K562 (cell line): ENCODE measurements at regions not wholly inside any gene's neighbourhood (a gene's known extent, or its start where the extent isn't known, plus 50 kb on each side); places are given as distances from the start of the nearest gene placed in this dataset.

Experiments
- ZBTB43 ChIP-seq: sonication (generic); formaldehyde crosslinking; IDR thresholded peaks from 2 replicates; pipeline ENCODE4 v1.8.0; 2023; ENCODE audit warnings: mild to moderate bottlenecking, missing genetic modification reagents
- ZNF311 ChIP-seq: fragments of 250-450 bp; sonication (Bioruptor Pico); IDR thresholded peaks from 2 replicates; pipeline ENCODE4 v1.4.0; 2020; ENCODE audit warnings: mild to moderate bottlenecking, moderate library complexity
- ZNF407 ChIP-seq: fragments of 450-650 bp; IDR thresholded peaks from 2 replicates; pipeline ENCODE4 v1.6.1; 2016; ENCODE audit warnings: low read depth
- TF ChIP-seq, protein P1 (sequence below), 3 experiments: IDR thresholded peaks in 2 of 3; conservative IDR thresholded peaks in 1 of 3; 2 replicates each; pipeline ENCODE4 v1.5.1; 2011 to 2012; ENCODE audit warnings: low read length in 3 of 3, mild to moderate bottlenecking in 3 of 3, control low read depth in 2 of 3, improper control_type of control experiment in 1 of 3, inconsistent platforms in 1 of 3, low read depth in 1 of 3, mixed read lengths in 1 of 3, moderate library complexity in 1 of 3; ENCODE audit not compliant: insufficient read depth in 2 of 3

GRCh38 chr22:48827904-48828555 lies 999.6 kb downstream of the BRD1 start (continued):
- TF ChIP-seq, protein P1, sequence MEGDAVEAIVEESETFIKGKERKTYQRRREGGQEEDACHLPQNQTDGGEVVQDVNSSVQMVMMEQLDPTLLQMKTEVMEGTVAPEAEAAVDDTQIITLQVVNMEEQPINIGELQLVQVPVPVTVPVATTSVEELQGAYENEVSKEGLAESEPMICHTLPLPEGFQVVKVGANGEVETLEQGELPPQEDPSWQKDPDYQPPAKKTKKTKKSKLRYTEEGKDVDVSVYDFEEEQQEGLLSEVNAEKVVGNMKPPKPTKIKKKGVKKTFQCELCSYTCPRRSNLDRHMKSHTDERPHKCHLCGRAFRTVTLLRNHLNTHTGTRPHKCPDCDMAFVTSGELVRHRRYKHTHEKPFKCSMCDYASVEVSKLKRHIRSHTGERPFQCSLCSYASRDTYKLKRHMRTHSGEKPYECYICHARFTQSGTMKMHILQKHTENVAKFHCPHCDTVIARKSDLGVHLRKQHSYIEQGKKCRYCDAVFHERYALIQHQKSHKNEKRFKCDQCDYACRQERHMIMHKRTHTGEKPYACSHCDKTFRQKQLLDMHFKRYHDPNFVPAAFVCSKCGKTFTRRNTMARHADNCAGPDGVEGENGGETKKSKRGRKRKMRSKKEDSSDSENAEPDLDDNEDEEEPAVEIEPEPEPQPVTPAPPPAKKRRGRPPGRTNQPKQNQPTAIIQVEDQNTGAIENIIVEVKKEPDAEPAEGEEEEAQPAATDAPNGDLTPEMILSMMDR (IDR thresholded peaks at IDR 0.05 in 2 of 3, conservative IDR thresholded peaks at IDR 0.05 in 1 of 3; ENCODE audit: insufficient read depth in 2 of 3, low read depth in 1 of 3, low read length in 3 of 3): no peak
- TF ChIP-seq ZNF407 (no peak), ZNF311 (CRISPR knock-in tag) (no peak), ZBTB43 (CRISPR knock-in tag) (no peak)
